DOHH2 (cell line): ENCODE measurements at regions not wholly inside any gene's neighbourhood (a gene's known extent, or its start where the extent isn't known, plus 50 kb on each side); places are given as distances from the start of the nearest gene placed in this dataset.

Experiments used
- H3F3A ChIP-seq: fragments of 200-600 bp; sonication (generic), shearing (Covaris generic); 2 replicates; pipeline ENCODE4 v1.6.0; 2016; ENCODE audit warnings: antibody characterized with exemption, mild to moderate bottlenecking; ENCODE audit not compliant: control insufficient read depth, insufficient read depth
- H3K27ac ChIP-seq: fragments of 200-600 bp; sonication (generic); 2 replicates; pipeline ENCODE4 v1.5.1; 2014; ENCODE audit warnings: low read depth, mild to moderate bottlenecking, low read length, moderate library complexity
- H3K27me3 ChIP-seq: fragments of 200-600 bp; sonication (generic); 2 replicates; pipeline ENCODE4 v1.6.1; 2014; ENCODE audit warnings: mild to moderate bottlenecking, low read length, mixed read lengths; ENCODE audit not compliant: control insufficient read depth
- H3K36me3 ChIP-seq: fragments of 200-600 bp; sonication (generic); 2 replicates; pipeline ENCODE4 v1.6.1; 2014; ENCODE audit warnings: mild to moderate bottlenecking, low read length, moderate library complexity, mixed read lengths; ENCODE audit not compliant: control insufficient read depth
- H3K4me1 ChIP-seq: fragments of 200-600 bp; sonication (generic); 2 replicates; pipeline ENCODE4 v1.6.1; 2014; ENCODE audit warnings: mild to moderate bottlenecking, low read length, mixed read lengths; ENCODE audit not compliant: control insufficient read depth
- H3K4me2 ChIP-seq: fragments of 200-600 bp; sonication (generic); 2 replicates; pipeline ENCODE4 v1.6.0; 2014; ENCODE audit warnings: mild to moderate bottlenecking, low read length, moderate library complexity
- H3K4me3 ChIP-seq: fragments of 200-600 bp; sonication (generic); 2 replicates; pipeline ENCODE4 v1.5.1; 2014; ENCODE audit warnings: mild to moderate bottlenecking, low read length, mixed read lengths
- H3K79me2 ChIP-seq: fragments of 200-600 bp; sonication (generic); 2 replicates; pipeline ENCODE4 v1.6.1; 2014; ENCODE audit warnings: mild to moderate bottlenecking, low read length, mixed read lengths; ENCODE audit not compliant: control insufficient read depth
- H3K9me2 ChIP-seq: fragments of 200-600 bp; sonication (generic); replicated peaks from 2 replicates; pipeline ENCODE4 v1.6.1; 2014; ENCODE audit warnings: mild to moderate bottlenecking, low read length, mixed read lengths; ENCODE audit not compliant: control insufficient read depth
- H3K9me3 ChIP-seq: fragments of 200-600 bp; sonication (generic); 2 replicates; pipeline ENCODE4 v1.6.1; 2014; ENCODE audit warnings: antibody characterized with exemption, low read length, mixed read lengths; ENCODE audit not compliant: control insufficient read depth, insufficient read depth
- H4K20me1 ChIP-seq: fragments of 200-600 bp; sonication (generic); 2 replicates; pipeline ENCODE4 v1.6.0; 2014; ENCODE audit warnings: low read depth, mild to moderate bottlenecking, antibody characterized with exemption, low read length, moderate library complexity; ENCODE audit not compliant: control insufficient read depth, insufficient read depth
- CTCF ChIP-seq: fragments of 200-600 bp; sonication (generic); IDR thresholded peaks from one replicate; pipeline ENCODE4 v1.5.1; 2014; ENCODE audit warnings: antibody characterized with exemption, mild to moderate bottlenecking, low read depth, low read length; ENCODE audit not compliant: poor library complexity, severe bottlenecking
- EZH2phosphoT487 ChIP-seq: fragments of 200-600 bp; sonication (generic); IDR thresholded peaks from 2 replicates; pipeline ENCODE4 v1.6.1; 2017; ENCODE audit warnings: borderline replicate concordance, mild to moderate bottlenecking, antibody characterized with exemption, low read length, moderate library complexity, mixed read lengths

- H4K20me1 ChIP-seq: no peaks in the 10 kb centered on the region
- TF ChIP-seq CTCF (no peak), EZH2phosphoT487 (no peak)
- no peaks in the 10 kb centered on the region for H3K36me3 ChIP-seq
- H3K9me3 ChIP-seq: no peaks in the 10 kb centered on the region
- no peaks in the 10 kb centered on the region for H3K79me2 ChIP-seq
- no peak overlapping the region for H3K27ac ChIP-seq
- no peaks in the 10 kb centered on the region for H3F3A ChIP-seq
- no peak overlapping the region for H3K4me2 ChIP-seq
- no peaks in the 10 kb centered on the region for H3K4me1 ChIP-seq
- no peaks in the 10 kb centered on the region for H3K9me2 ChIP-seq
- H3K27me3 ChIP-seq: no peaks in the 10 kb centered on the region
- no peak overlapping the region for H3K4me3 ChIP-seq
Observed at GRCh38 chrX:28347476-28347875, 239.8 kb upstream of the IL1RAPL1 start.

DNA sequence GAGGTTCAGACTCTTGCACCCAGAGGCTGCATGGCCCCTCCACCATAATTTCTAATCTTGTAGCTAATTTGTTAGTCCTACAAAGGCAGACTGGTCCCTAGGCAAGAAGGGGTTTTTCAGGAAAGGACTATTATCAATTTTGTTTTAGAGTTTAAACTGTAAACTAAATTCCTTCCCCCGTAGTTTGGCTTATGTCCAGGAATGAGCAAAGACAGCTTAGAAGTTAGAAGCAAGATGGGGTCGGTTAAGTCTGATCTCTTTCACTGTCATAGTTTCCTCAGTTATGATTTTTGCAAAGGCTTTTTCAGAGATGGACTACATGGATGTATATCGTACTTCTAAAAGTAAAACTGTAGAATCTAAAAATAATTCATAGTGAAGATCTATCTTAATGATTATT is 258.1 kb upstream of the IL1RAPL1 start:
- no peaks in the 10 kb centered on the region for H3K9me2 ChIP-seq
- H3K4me3 ChIP-seq: no peak overlapping the region
- no peaks in the 10 kb centered on the region for H3K79me2 ChIP-seq
- no peaks in the 10 kb centered on the region for H3K36me3 ChIP-seq
- H3K4me1 ChIP-seq: no peaks in the 10 kb centered on the region
- H3K9me3 ChIP-seq: no peaks in the 10 kb centered on the region
- TF ChIP-seq EZH2phosphoT487 (no peak), CTCF (no peak)
- no peaks in the 10 kb centered on the region for H4K20me1 ChIP-seq
- H3F3A ChIP-seq: no peaks in the 10 kb centered on the region
- no peak overlapping the region for H3K27ac ChIP-seq
- H3K4me2 ChIP-seq: no peak overlapping the region
- H3K27me3 ChIP-seq: no peaks in the 10 kb centered on the region

DNA sequence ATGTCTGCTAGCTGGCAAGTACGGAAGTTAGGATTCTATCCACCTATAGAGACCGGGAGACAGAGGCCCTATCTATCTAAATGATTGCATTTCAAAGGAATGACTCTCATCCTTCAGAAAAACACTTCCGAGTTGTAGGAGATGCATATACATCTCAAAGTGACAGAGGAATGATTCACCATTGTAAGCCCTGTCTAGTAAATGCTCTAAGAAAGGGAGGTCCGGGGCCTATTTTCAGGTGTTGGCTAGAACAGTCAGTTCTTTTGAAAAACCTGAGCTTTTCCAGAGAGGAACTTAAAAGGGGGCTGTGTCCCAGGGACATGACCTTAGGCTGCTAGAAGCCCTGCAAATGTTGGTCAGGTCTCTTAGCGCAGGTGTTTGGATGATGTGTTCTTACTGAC is 262.9 kb upstream of the IL1RAPL1 start:
- Histone ChIP-seq H3K27ac (no peak overlapping the region), H3K4me1 (no peaks in the 10 kb centered on the region), H3K4me3 (no peak overlapping the region), H3K9me2 (no peaks in the 10 kb centered on the region), H3K9me3 (no peaks in the 10 kb centered on the region), H3K4me2 (no peak overlapping the region), H4K20me1 (no peaks in the 10 kb centered on the region), H3K27me3 (no peaks in the 10 kb centered on the region), H3F3A (no peaks in the 10 kb centered on the region), H3K36me3 (no peaks in the 10 kb centered on the region), H3K79me2 (no peaks in the 10 kb centered on the region)
- no peak for TF ChIP-seq EZH2phosphoT487
- no peak for TF ChIP-seq CTCF

- no peaks in the 10 kb centered on the region for H4K20me1 ChIP-seq
- H3K4me3 ChIP-seq: no peak overlapping the region
- no peak overlapping the region for H3K4me2 ChIP-seq
- H3K27ac ChIP-seq: no peak overlapping the region
- H3F3A ChIP-seq: no peaks in the 10 kb centered on the region
- no peaks in the 10 kb centered on the region for H3K36me3 ChIP-seq
- H3K27me3 ChIP-seq: no peaks in the 10 kb centered on the region
- no peak for TF ChIP-seq EZH2phosphoT487
- no peak for TF ChIP-seq CTCF
- H3K4me1 ChIP-seq: no peaks in the 10 kb centered on the region
- no peaks in the 10 kb centered on the region for H3K79me2 ChIP-seq
- H3K9me3 ChIP-seq: no peaks in the 10 kb centered on the region
- no peaks in the 10 kb centered on the region for H3K9me2 ChIP-seq
Observed at GRCh38 chrX:28321286-28321685, 266.0 kb upstream of the IL1RAPL1 start.
